ENCODE measurements at regions not wholly inside any gene's neighbourhood (a gene's known extent, or its start where the extent isn't known, plus 50 kb on each side); places are given as distances from the start of the nearest gene placed in this dataset.
"Not testable (repeated sequence)": the region's sequence is repeated elsewhere in the genome, so short reads cannot be mapped to it uniquely, and the experiment has no call there.

- not testable (repeated sequence) for TF ChIP-seq EZH2 (IDR thresholded peaks at IDR 0.05); POLR2AphosphoS5 (IDR thresholded peaks at IDR 0.05; ENCODE audit: borderline replicate concordance, low read depth, low read length)
Observed at GRCh38 chr2:89679254-89679653, 987.8 kb downstream of the RPIA start.

All from SK-N-MC (cell line).